DND-41 (cell line): ENCODE measurements at regions not wholly inside any gene's neighbourhood (a gene's known extent, or its start where the extent isn't known, plus 50 kb on each side); places are given as distances from the start of the nearest gene placed in this dataset.

Experiments used
- ATAC-seq: fragments of 200-7000 bp; cut with Tn5 transposase; 3 replicates; pipeline ENCODE4 v1.9.1; 2021; ENCODE audit warnings: low read depth; ENCODE audit not compliant: insufficient read depth
- DNase-seq: peaks from one replicate; pipeline ENCODE4 v3.0.0-alpha.2; 2020
- H2AFZ ChIP-seq: 2 replicates; pipeline ENCODE4 v1.6.0; 2012; ENCODE audit warnings: low read depth, low read length
- H3K27ac ChIP-seq: 2 replicates; pipeline ENCODE4 v1.5.1; 2012; ENCODE audit warnings: low read length, inconsistent platforms
- H3K27me3 ChIP-seq: fragments of 200-600 bp; sonication (generic); 2 replicates; pipeline ENCODE4 v1.6.0; 2012; ENCODE audit warnings: low read length, mild to moderate bottlenecking, inconsistent platforms; ENCODE audit not compliant: insufficient read depth, poor library complexity
- H3K36me3 ChIP-seq: 2 replicates; pipeline ENCODE4 v1.5.1; 2012; ENCODE audit warnings: low read length, inconsistent platforms; ENCODE audit not compliant: insufficient read depth
- H3K4me1 ChIP-seq: 2 replicates; pipeline ENCODE4 v1.5.1; 2012; ENCODE audit warnings: mild to moderate bottlenecking, low read length; ENCODE audit not compliant: insufficient read depth
- H3K4me2 ChIP-seq: 2 replicates; pipeline ENCODE4 v1.6.0; 2012; ENCODE audit warnings: mild to moderate bottlenecking, moderate library complexity, low read length, inconsistent platforms; ENCODE audit not compliant: insufficient read depth
- H3K4me3 ChIP-seq, 2 experiments: fragments of 200-600 bp in 1 of 2; shearing (Covaris generic) in 1 of 2; 2 replicates each; pipeline ENCODE4 v1.5.1; 2012 to 2016; ENCODE audit warnings: inconsistent platforms in 2 of 2, low read length in 2 of 2, mild to moderate bottlenecking in 2 of 2, low read depth in 1 of 2, moderate library complexity in 1 of 2
- H3K79me2 ChIP-seq: 2 replicates; pipeline ENCODE4 v1.6.0; 2012; ENCODE audit warnings: low read length, inconsistent platforms; ENCODE audit not compliant: insufficient read depth
- H3K9ac ChIP-seq: 2 replicates; pipeline ENCODE4 v1.6.0; 2012; ENCODE audit warnings: low read depth, mild to moderate bottlenecking, inconsistent platforms, low read length, moderate library complexity
- H3K9me3 ChIP-seq: 2 replicates; pipeline ENCODE4 v1.5.1; 2012; ENCODE audit warnings: low read length, moderate library complexity, mild to moderate bottlenecking, inconsistent platforms; ENCODE audit not compliant: insufficient read depth, severe bottlenecking
- H4K20me1 ChIP-seq: 2 replicates; pipeline ENCODE4 v1.6.0; 2012; ENCODE audit warnings: low read length; ENCODE audit not compliant: insufficient read depth
- EZH2 ChIP-seq: IDR thresholded peaks from 3 replicates; pipeline ENCODE4 v1.6.1; 2012; ENCODE audit warnings: borderline replicate concordance, low read depth, mild to moderate bottlenecking, moderate library complexity, low read length, inconsistent platforms; ENCODE audit not compliant: severe bottlenecking
- TF ChIP-seq, protein P1 (sequence below): IDR thresholded peaks from 2 replicates; pipeline ENCODE4 v1.5.1; 2012; ENCODE audit warnings: borderline replicate concordance, low read length, moderate library complexity, mild to moderate bottlenecking; ENCODE audit not compliant: poor library complexity, severe bottlenecking; ENCODE audit errors: extremely low read depth

DNA sequence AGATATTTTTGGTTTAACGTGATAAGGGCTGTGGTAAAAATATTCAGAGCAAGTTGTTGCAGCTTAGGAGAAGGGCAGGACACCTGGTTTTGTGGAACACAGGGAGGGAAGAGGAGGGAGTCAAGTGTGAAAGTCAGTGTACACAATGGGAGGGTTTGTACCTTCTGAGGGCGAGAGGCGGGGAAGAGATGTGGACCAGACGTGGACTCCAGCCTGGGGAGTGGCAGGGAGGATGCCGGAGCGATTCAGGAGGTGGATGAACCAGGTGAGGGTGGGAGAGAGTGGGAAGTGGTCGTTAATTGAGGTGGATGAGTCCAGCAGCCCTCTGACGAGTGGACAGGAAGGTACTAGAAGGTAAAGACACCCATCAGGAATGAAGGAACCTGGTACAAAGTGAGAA is 52.2 kb upstream of the IRF2BP2 start:
- H3K9me3 ChIP-seq, result peaks cover 2% of the 10 kb centered on the region
- no peak overlapping the region for H3K4me2 ChIP-seq
- H3K36me3 ChIP-seq, result no peaks in the 10 kb centered on the region
- H3K79me2 ChIP-seq, result no peaks in the 10 kb centered on the region
- no peak overlapping the region for H3K4me3 ChIP-seq
- H2AFZ ChIP-seq, result no peak overlapping the region
- H3K9ac ChIP-seq, result no peak overlapping the region
- ATAC-seq, result no peak
- H3K27ac ChIP-seq, result no peak overlapping the region
- DNase-seq, result no peak
- H3K27me3 ChIP-seq, result no peaks in the 10 kb centered on the region
- H3K4me1 ChIP-seq, result no peaks in the 10 kb centered on the region
- TF ChIP-seq EZH2, result no peak
- TF ChIP-seq, protein P1, sequence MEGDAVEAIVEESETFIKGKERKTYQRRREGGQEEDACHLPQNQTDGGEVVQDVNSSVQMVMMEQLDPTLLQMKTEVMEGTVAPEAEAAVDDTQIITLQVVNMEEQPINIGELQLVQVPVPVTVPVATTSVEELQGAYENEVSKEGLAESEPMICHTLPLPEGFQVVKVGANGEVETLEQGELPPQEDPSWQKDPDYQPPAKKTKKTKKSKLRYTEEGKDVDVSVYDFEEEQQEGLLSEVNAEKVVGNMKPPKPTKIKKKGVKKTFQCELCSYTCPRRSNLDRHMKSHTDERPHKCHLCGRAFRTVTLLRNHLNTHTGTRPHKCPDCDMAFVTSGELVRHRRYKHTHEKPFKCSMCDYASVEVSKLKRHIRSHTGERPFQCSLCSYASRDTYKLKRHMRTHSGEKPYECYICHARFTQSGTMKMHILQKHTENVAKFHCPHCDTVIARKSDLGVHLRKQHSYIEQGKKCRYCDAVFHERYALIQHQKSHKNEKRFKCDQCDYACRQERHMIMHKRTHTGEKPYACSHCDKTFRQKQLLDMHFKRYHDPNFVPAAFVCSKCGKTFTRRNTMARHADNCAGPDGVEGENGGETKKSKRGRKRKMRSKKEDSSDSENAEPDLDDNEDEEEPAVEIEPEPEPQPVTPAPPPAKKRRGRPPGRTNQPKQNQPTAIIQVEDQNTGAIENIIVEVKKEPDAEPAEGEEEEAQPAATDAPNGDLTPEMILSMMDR, result no peak
- no peaks in the 10 kb centered on the region for H4K20me1 ChIP-seq

DNA sequence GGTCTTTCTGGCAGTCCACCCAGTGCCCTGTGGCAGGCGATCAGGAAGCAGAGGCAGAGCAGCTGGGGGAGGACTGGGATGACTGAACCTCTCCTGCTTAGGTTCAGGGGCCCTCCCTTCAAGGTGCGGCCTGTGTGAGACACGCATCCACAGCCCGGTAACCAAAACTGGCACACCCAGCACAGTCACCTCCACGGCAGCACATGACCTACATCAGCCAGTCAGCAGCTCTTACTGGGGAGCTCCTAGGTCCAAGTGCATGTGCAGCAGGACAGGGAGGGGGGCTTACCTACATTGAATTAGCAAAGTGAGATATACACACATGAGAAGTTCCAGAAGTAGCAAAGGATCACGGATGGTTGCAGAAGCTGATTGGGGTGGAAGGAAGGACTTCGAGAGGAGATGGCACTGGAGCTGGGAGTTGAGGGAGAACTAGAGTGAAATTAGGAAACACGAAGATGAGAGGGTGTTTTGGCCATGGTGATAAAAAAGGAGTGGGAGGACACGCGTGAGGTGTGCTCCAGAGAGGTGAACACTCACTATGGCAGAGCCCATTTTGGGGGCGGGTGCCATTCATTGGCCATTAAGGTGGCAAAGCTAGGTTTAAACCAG is 51.4 kb upstream of the IRF2BP2 start:
- Histone ChIP-seq H3K9ac (no peak overlapping the region), H3K4me3 (no peak overlapping the region), H3K36me3 (no peaks in the 10 kb centered on the region), H3K4me1 (no peaks in the 10 kb centered on the region), H4K20me1 (no peaks in the 10 kb centered on the region), H3K27me3 (no peaks in the 10 kb centered on the region), H3K9me3 (no peaks in the 10 kb centered on the region), H2AFZ (no peak overlapping the region), H3K27ac (no peak overlapping the region), H3K4me2 (no peak overlapping the region), H3K79me2 (no peaks in the 10 kb centered on the region)
- ATAC-seq (no peak), DNase-seq (no peak)
- no peak for TF ChIP-seq EZH2
- TF ChIP-seq, protein P1, result no peak

DNA sequence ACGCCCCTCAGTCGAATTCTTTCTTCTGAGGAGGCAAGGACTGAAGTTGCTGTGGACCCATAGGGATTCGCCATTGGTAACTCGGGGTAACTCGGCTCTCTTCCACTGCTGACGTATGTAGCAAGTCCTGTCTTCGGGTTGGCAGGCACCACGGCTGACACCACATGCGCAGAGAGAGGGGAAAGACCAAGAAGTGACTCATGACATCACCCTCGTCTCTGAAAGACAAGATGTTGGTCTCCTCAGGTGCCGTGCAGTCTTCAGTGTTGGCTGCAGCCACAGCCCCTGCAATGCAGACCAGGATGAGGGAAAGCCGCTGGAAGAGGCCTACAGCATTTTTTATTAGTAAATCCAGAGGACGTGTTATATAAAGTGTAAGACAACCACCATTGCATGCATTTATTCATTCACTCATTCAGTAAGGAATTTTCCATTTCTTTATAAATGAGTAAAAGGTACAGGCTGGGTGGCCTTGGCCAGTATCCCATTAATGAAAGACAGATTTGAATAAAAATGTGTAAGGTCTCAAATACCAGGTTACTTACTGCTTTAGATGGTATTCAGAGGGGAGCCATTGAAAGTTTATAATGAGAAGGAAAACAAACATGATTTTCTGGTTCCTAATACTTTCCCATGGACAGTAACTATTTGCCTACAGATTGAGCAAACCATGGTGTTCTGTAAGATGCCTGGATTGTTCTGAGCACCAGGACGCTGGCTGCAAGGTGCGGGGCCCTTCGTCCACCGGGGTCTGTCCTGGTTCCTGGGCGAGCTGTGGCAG is 50.7 kb upstream of the IRF2BP2 start:
- Histone ChIP-seq H3K4me1 (no peaks in the 10 kb centered on the region), H4K20me1 (no peaks in the 10 kb centered on the region), H2AFZ (no peak overlapping the region), H3K9me3 (no peaks in the 10 kb centered on the region), H3K27me3 (no peaks in the 10 kb centered on the region), H3K27ac (no peak overlapping the region), H3K79me2 (no peaks in the 10 kb centered on the region), H3K9ac (no peak overlapping the region), H3K36me3 (no peaks in the 10 kb centered on the region), H3K4me3 (no peak overlapping the region), H3K4me2 (no peak overlapping the region)
- TF ChIP-seq EZH2, result no peak
- TF ChIP-seq, protein P1, result no peak
- no peak for DNase-seq
- ATAC-seq, result no peak
